ENCODE measurements at regions not wholly inside any gene's neighbourhood (a gene's known extent, or its start where the extent isn't known, plus 50 kb on each side); places are given as distances from the start of the nearest gene placed in this dataset.

DNA sequence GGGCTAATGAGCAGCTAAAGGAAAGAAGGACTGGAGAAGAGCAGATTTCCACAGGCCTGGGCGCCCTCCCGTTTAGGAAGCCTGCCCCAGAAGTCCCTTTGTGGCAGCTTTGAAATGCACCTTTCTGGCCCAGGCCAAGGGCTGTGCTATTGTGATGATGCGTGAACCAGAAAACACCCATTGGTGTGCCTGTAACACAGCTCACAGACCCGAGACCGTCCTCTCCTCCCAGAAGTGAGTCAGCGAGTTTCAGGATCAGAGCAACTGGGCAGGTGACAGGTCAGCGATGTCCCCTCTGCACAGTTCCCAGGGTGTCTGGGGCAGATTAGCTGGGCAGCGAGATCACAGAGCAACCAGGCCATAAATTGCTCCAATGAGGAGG lies 71.9 kb upstream of the SULF2 start:
- TF ChIP-seq POLR2A (IDR thresholded peaks at IDR 0.05; ENCODE audit: low read depth, low read length) (no peak), POLR2AphosphoS5 (IDR thresholded peaks at IDR 0.05; ENCODE audit: low read depth, low read length) (no peak)
